Brain microvascular endothelial cell (primary cell): ENCODE measurements at regions not wholly inside any gene's neighbourhood (a gene's known extent, or its start where the extent isn't known, plus 50 kb on each side); places are given as distances from the start of the nearest gene placed in this dataset.

ENCODE experiments used
- DNase-seq: peaks from one replicate; pipeline ENCODE4 v3.0.0-alpha.2; 2020
- H3K27ac ChIP-seq: fragments of 250-450 bp; sonication (Bioruptor Pico); 2 replicates; pipeline ENCODE4 v1.5.1; 2020; ENCODE audit warnings: mild to moderate bottlenecking, moderate library complexity
- H3K27me3 ChIP-seq: fragments of 250-450 bp; sonication (Bioruptor Pico); replicated peaks from 2 replicates; pipeline ENCODE4 v1.5.1; 2020; ENCODE audit warnings: mild to moderate bottlenecking
- H3K36me3 ChIP-seq: fragments of 250-450 bp; sonication (Bioruptor Pico); replicated peaks from 2 replicates; pipeline ENCODE4 v1.5.1; 2020; ENCODE audit warnings: mild to moderate bottlenecking
- H3K4me3 ChIP-seq: 2 replicates; pipeline ENCODE4 v1.5.1; 2011; ENCODE audit warnings: low read depth, mild to moderate bottlenecking, control low read depth, low read length, moderate library complexity
- in situ Hi-C: cut with HindIII; loops from 2 replicates; pipeline ENCODE4 v1.10.0; 2017; ENCODE audit warnings: low sequenced_read_pairs, low pct_ligation_motif_present
- TF ChIP-seq, protein P1 (sequence below): IDR thresholded peaks from 2 replicates; pipeline ENCODE4 v1.5.1; 2011; ENCODE audit warnings: low read depth, mild to moderate bottlenecking, moderate library complexity, low read length, control low read depth, inconsistent platforms; ENCODE audit errors: missing control alignments

DNA sequence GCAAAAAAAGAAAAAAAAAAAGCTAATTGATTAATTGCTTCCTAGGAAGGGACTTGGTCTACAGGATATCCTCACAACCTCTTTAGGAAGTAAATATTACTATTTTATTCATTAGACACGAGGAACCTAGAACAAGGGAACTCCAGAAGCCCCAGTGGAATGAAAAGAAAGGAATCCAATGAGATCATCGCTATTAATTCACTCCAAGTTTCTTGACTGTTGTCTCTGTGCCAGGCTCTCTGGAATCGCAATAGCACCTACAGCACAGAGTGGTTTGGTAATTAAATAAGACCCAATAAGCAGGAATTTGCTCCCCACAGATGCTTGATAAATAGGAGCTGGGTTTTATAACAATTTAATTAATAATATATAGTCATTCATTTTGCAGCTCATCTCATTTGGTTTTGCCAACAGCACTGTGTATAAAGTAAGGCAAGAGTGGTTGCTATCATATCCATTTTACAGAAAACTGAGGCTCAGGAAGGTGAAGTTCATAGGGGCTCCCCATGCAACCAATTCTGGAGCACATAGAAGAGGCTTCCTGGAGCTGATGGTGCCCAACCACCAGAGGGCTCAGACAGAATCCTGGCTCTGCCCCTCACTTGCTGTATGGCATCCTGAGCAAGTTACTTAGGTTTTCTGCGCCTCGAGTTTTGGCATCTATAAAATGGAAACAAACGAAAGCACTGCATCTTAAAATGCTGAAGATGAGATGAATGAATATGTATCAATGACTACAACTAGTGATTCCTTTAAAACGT, 420.2 kb downstream of the MED13L start:
- H3K36me3 ChIP-seq: no peaks in the 10 kb centered on the region
- H3K27me3 ChIP-seq: no peaks in the 10 kb centered on the region
- TF ChIP-seq, protein P1, sequence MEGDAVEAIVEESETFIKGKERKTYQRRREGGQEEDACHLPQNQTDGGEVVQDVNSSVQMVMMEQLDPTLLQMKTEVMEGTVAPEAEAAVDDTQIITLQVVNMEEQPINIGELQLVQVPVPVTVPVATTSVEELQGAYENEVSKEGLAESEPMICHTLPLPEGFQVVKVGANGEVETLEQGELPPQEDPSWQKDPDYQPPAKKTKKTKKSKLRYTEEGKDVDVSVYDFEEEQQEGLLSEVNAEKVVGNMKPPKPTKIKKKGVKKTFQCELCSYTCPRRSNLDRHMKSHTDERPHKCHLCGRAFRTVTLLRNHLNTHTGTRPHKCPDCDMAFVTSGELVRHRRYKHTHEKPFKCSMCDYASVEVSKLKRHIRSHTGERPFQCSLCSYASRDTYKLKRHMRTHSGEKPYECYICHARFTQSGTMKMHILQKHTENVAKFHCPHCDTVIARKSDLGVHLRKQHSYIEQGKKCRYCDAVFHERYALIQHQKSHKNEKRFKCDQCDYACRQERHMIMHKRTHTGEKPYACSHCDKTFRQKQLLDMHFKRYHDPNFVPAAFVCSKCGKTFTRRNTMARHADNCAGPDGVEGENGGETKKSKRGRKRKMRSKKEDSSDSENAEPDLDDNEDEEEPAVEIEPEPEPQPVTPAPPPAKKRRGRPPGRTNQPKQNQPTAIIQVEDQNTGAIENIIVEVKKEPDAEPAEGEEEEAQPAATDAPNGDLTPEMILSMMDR: peak; percentile 4
- no peak overlapping the region for H3K27ac ChIP-seq
- no peak overlapping the region for H3K4me3 ChIP-seq
- no peak for DNase-seq
- in situ Hi-C loops: no loop called here

DNA sequence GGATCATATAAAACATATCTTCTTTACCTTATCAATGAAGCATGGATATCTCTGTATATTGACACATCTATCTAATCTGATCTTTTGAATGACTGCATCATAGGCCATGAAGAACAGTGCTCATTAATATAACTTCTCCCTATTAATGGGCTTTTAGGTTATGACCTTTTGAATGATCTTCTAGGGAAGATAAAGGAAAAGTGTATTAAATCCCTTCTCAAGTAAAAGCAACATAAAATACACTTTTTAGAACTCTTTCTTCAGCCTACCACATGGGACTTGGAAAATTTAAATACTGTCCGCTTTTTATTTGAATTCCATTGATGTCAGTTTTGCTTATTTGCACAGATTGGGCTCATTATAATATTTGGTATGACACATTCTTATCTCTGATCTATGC, 425.4 kb downstream of the MED13L start:
- no peak overlapping the region for H3K4me3 ChIP-seq
- no peak for DNase-seq
- H3K36me3 ChIP-seq: no peaks in the 10 kb centered on the region
- H3K27me3 ChIP-seq: no peaks in the 10 kb centered on the region
- H3K27ac ChIP-seq: no peak overlapping the region
- TF ChIP-seq, protein P1: no peak
- in situ Hi-C loops: no loop called here

DNA sequence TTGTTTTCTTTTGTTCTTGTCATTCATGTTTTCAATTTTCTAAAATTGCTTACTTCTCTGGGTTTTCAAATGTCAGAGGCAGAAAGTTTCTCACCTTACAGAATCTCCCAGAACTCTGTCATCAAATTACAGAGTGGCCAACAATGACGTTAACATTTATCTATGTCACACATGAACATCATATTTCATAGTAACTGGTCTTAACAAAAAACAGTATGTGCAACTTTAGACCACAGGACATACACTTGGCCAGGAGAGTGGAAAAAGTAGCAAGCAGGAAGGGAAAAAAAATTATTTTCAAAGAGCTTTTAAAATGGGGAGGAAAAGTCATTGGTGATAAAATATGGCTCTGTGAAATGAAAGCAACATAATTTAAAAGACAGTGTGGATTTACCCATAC, 426.5 kb downstream of the MED13L start:
- Histone ChIP-seq H3K27me3 (no peaks in the 10 kb centered on the region), H3K27ac (no peak overlapping the region), H3K36me3 (no peaks in the 10 kb centered on the region), H3K4me3 (no peak overlapping the region)
- DNase-seq: no peak
- TF ChIP-seq, protein P1: no peak
- in situ Hi-C loops: no loop called here

DNA sequence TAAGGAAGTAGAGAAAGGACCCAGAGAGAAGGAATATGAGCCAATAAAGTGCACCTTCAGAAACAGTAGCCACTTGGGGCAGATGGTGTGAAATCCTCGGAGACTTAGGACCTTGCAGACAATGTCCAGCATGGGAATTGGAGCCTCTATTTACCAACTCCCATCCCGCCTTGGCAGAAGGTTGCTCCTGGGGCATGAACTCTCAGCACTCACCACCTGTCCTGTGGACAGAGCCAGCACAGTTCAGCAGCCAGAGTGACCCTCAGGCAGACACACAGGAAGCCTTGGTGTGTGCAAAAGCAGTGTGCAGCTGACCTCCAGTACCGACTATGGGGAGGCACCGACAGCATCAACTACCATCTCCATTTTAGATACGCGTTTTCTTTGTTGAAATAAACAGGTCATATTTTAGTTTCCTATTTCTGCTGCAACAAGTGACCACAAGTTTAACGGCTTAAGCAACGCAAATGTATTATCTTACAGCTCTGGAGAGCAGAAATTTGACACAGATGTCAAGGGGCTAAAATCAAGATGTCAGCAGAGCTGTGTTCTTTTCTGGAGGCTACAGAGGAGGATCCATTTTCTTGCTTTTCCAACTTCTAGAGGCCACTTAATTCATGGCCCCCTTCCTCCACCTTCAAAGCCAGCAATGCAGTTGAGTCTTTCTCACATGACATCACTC, 428.1 kb downstream of the MED13L start:
- DNase-seq: no peak
- Histone ChIP-seq H3K4me3 (no peak overlapping the region), H3K27ac (no peak overlapping the region), H3K27me3 (no peaks in the 10 kb centered on the region), H3K36me3 (no peaks in the 10 kb centered on the region)
- in situ Hi-C loops: no loop called here
- TF ChIP-seq, protein P1: no peak

DNA sequence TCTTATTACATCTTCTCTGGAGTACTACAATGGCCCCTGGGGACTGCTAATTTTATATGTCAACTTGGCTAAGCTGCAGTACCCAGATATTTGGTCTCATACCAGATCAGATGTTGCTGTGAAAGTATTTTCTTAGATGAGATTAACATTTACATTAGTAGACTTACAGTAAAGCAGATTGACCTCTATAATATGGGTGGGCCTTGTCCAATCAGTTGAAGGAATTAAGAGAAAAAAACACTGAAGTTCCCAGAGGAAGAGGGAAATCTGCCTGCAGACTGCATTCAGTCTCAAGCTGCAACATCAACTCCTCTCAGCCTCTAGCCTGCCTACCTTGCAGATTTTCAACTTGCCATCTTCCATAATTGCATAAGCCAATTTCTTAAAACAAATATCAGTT, 430.1 kb downstream of the MED13L start:
- no peaks in the 10 kb centered on the region for H3K27me3 ChIP-seq
- in situ Hi-C loops: no loop called here
- H3K27ac ChIP-seq: no peak overlapping the region
- no peak overlapping the region for H3K4me3 ChIP-seq
- no peaks in the 10 kb centered on the region for H3K36me3 ChIP-seq
- no peak for DNase-seq
- TF ChIP-seq, protein P1: no peak
